Aorta (tissue), 5 donors: ENCODE measurements at regions not wholly inside any gene's neighbourhood (a gene's known extent, or its start where the extent isn't known, plus 50 kb on each side); places are given as distances from the start of the nearest gene placed in this dataset.
"Not testable (repeated sequence)": the region's sequence is repeated elsewhere in the genome, so short reads cannot be mapped to it uniquely, and the experiment has no call there.

Experiments
- ATAC-seq: fragments of 200-7000 bp; cut with Tn5 transposase; one replicate; pipeline ENCODE4 v1.9.1; 2022; ENCODE audit warnings: moderate library complexity; ENCODE audit not compliant: low FRiP score
- DNase-seq, 2 donors: peaks; one replicate each; pipeline ENCODE4 v3.0.0-alpha.2; 2020
- H3K27ac ChIP-seq, 2 donors: one replicate each; pipeline ENCODE4 v1.5.1; 2013; ENCODE audit warnings: low read length in 2 of 2, mild to moderate bottlenecking in 2 of 2, moderate library complexity in 2 of 2, control low read depth in 1 of 2, inconsistent platforms in 1 of 2, low read depth in 1 of 2
- H3K27me3 ChIP-seq, 2 donors: one replicate each; pipeline ENCODE4 v1.6.1; 2013; ENCODE audit warnings: control low read depth in 1 of 2, low read length in 1 of 2, mild to moderate bottlenecking in 1 of 2, moderate library complexity in 1 of 2; ENCODE audit not compliant: insufficient read depth in 2 of 2, control insufficient read depth in 1 of 2
- H3K36me3 ChIP-seq, 2 donors: one replicate each; pipeline ENCODE4 v1.6.1; 2013; ENCODE audit warnings: control low read depth in 1 of 2, low read length in 1 of 2, mild to moderate bottlenecking in 1 of 2; ENCODE audit not compliant: insufficient read depth in 2 of 2, control insufficient read depth in 1 of 2
- H3K4me1 ChIP-seq, 2 donors: one replicate each; pipeline ENCODE4 v1.6.1; 2013; ENCODE audit warnings: low read length in 2 of 2, control low read depth in 1 of 2, mild to moderate bottlenecking in 1 of 2, moderate library complexity in 1 of 2; ENCODE audit not compliant: insufficient read depth in 2 of 2, control insufficient read depth in 1 of 2
- H3K4me3 ChIP-seq, 2 donors: one replicate each; pipeline ENCODE4 v1.5.1; 2013; ENCODE audit warnings: low read length in 2 of 2, control low read depth in 1 of 2, mild to moderate bottlenecking in 1 of 2
- H3K9me3 ChIP-seq: one replicate; pipeline ENCODE4 v1.6.1; 2013; ENCODE audit warnings: mild to moderate bottlenecking, low read length; ENCODE audit not compliant: control insufficient read depth
- WGBS, 2 donors: extraction: QIAGEN DNeasy Blood & Tissue Kit; methylation state at CpG; one replicate each; pipeline ENCODE4 v1.1.7; 2013; 5-methylcytosine and 5-hydroxymethylcytosine counted together
- intact Hi-C, 2 donors: fragments of 100-400 bp; cut with DNase I; formaldehyde crosslinking; loops; one replicate each; pipeline versions ENCODE4 v1.14.2 to v1.15.0; 2022
- donor health status: healthy with polysubstance abuse.
- donor health status: Bipolar disorder and iron deficiency.
- donor health status: DM: no; HTN: no; CAD: no.
- donor health status: DM: no; HTN: no; CAD: no.
- donor health status: DM: yes; HTN: yes; CAD: no.

- no peaks in the 10 kb centered on the region for H3K4me1 ChIP-seq
- H3K27me3 ChIP-seq: no peaks in the 10 kb centered on the region
- H3K27ac ChIP-seq: no peak overlapping the region
- ATAC-seq: no peak
- H3K4me3 ChIP-seq: no peak overlapping the region
- 45 to 49% methylated on average over 2 of the region's 2 CpGs for WGBS, 2 donors
- DNase-seq: no peak
- intact Hi-C loops: no loop called here
- H3K9me3 ChIP-seq: peaks cover 4% of the 10 kb centered on the region
- H3K36me3 ChIP-seq: no peaks in the 10 kb centered on the region
Measured at GRCh38 chr1:73218995-73219546, 936.7 kb upstream of the NEGR1 start.

GRCh38 chr1:73205294-73205973 is 923.1 kb upstream of the NEGR1 start:
- Histone ChIP-seq H3K27me3 (no peaks in the 10 kb centered on the region), H3K9me3 (no peaks in the 10 kb centered on the region), H3K36me3 (no peaks in the 10 kb centered on the region), H3K27ac (no peak overlapping the region), H3K4me3 (no peak overlapping the region), H3K4me1 (no peaks in the 10 kb centered on the region)
- DNase-seq: no peak
- 62 to 68% methylated on average over 5 of the region's 5 CpGs for WGBS, 2 donors
- intact Hi-C loops: no loop called here
- peak; percentile 22 for ATAC-seq

- H3K27ac ChIP-seq: no peak overlapping the region
- H3K36me3 ChIP-seq: no peaks in the 10 kb centered on the region
- DNase-seq: no peak
- H3K27me3 ChIP-seq: no peaks in the 10 kb centered on the region
- ATAC-seq: no peak
- 98 to 100% methylated on average over 1 of the region's 1 CpG for WGBS, 2 donors
- no peaks in the 10 kb centered on the region for H3K4me1 ChIP-seq
- H3K4me3 ChIP-seq: no peak overlapping the region
- intact Hi-C loops: no loop called here
- H3K9me3 ChIP-seq: no peaks in the 10 kb centered on the region
Measured at GRCh38 chr1:73197972-73198371, 915.6 kb upstream of the NEGR1 start.

GRCh38 chr1:73194965-73195364 is 912.6 kb upstream of the NEGR1 start:
- no peak for ATAC-seq
- intact Hi-C loops: no loop called here
- Histone ChIP-seq H3K27ac (no peak overlapping the region), H3K4me3 (no peak overlapping the region), H3K9me3 (no peaks in the 10 kb centered on the region), H3K36me3 (no peaks in the 10 kb centered on the region), H3K27me3 (no peaks in the 10 kb centered on the region), H3K4me1 (no peaks in the 10 kb centered on the region)
- 86 to 92% methylated on average over 1 of the region's 1 CpG for WGBS, 2 donors
- DNase-seq: no peak

- H3K4me3 ChIP-seq, H3K27me3 ChIP-seq, ATAC-seq, DNase-seq, H3K27ac ChIP-seq, H3K9me3 ChIP-seq, H3K36me3 ChIP-seq, intact Hi-C loops, H3K4me1 ChIP-seq: not testable (repeated sequence)
- WGBS, 2 donors: 92 to 97% methylated on average over 2 of the region's 2 CpGs
Measured at GRCh38 chr1:73183581-73183980, 901.2 kb upstream of the NEGR1 start.

GRCh38 chr1:73181190-73181540 is 898.8 kb upstream of the NEGR1 start:
- Histone ChIP-seq H3K27me3 (no peaks in the 10 kb centered on the region), H3K4me3 (no peak overlapping the region), H3K9me3 (no peaks in the 10 kb centered on the region), H3K36me3 (no peaks in the 10 kb centered on the region), H3K4me1 (no peaks in the 10 kb centered on the region), H3K27ac (no peak overlapping the region)
- 84 to 90% methylated on average over 13 of the region's 13 CpGs for WGBS, 2 donors
- ATAC-seq: no peak
- DNase-seq: no peak
- intact Hi-C loops: no loop called here

GRCh38 chr1:73180397-73181189 is 898.3 kb upstream of the NEGR1 start:
- Histone ChIP-seq H3K4me1 (no peaks in the 10 kb centered on the region), H3K4me3 (no peak overlapping the region)
- 72 to 81% methylated on average over 10 of the region's 10 CpGs for WGBS, 2 donors

GRCh38 chr1:73176902-73177301 is 894.6 kb upstream of the NEGR1 start:
- DNase-seq (no peak), ATAC-seq (no peak)
- H3K4me3 ChIP-seq: no peak overlapping the region
- H3K27ac ChIP-seq: no peak overlapping the region
- H3K36me3 ChIP-seq: no peaks in the 10 kb centered on the region
- WGBS, 2 donors: 84 to 89% methylated on average over 2 of the region's 2 CpGs
- H3K4me1 ChIP-seq: no peaks in the 10 kb centered on the region
- H3K9me3 ChIP-seq: no peaks in the 10 kb centered on the region
- no peaks in the 10 kb centered on the region for H3K27me3 ChIP-seq
- intact Hi-C loops: no loop called here

More at GRCh38 chr1:73180397-73181189, 898.3 kb upstream of the NEGR1 start:
- intact Hi-C loops: no loop called here
- DNase-seq (no peak), ATAC-seq (peak; percentile 11)
- Histone ChIP-seq H3K36me3 (no peaks in the 10 kb centered on the region), H3K9me3 (no peaks in the 10 kb centered on the region), H3K27me3 (no peaks in the 10 kb centered on the region), H3K27ac (no peak overlapping the region)
